ENCODE measurements at regions not wholly inside any gene's neighbourhood (a gene's known extent, or its start where the extent isn't known, plus 50 kb on each side); places are given as distances from the start of the nearest gene placed in this dataset.

GRCh38 chr10:130635528-130635927, 499.3 kb downstream of the GLRX3 start:
- no peak for DNase-seq

GRCh38 chr10:130636313-130636930, 500.2 kb downstream of the GLRX3 start:
- no peak for DNase-seq

- no peak for DNase-seq
Measured at GRCh38 chr10:130637089-130637676, 501.0 kb downstream of the GLRX3 start.

GRCh38 chr10:130638991-130639390, 502.8 kb downstream of the GLRX3 start:
- no peak for DNase-seq

GRCh38 chr10:130642926-130643325, 506.7 kb downstream of the GLRX3 start:
- DNase-seq, result no peak

GRCh38 chr10:130647341-130647740, 511.1 kb downstream of the GLRX3 start:
- DNase-seq, result no peak

GRCh38 chr10:130648807-130649206, 512.6 kb downstream of the GLRX3 start:
- DNase-seq, result no peak

- DNase-seq, result no peak
Measured at GRCh38 chr10:130652544-130652943, 516.4 kb downstream of the GLRX3 start.

- no peak for DNase-seq
Measured at GRCh38 chr10:130652964-130653578, 516.9 kb downstream of the GLRX3 start.

GRCh38 chr10:130654726-130655125, 518.5 kb downstream of the GLRX3 start:
- DNase-seq, result no peak

GRCh38 chr10:130655313-130656186, 519.4 kb downstream of the GLRX3 start:
- no peak for DNase-seq

GRCh38 chr10:130656187-130656575, 520.0 kb downstream of the GLRX3 start:
- DNase-seq, result no peak

GRCh38 chr10:130656582-130657133, 520.5 kb downstream of the GLRX3 start:
- DNase-seq, result no peak

- DNase-seq, result no peak
Measured at GRCh38 chr10:130658687-130659290, 522.6 kb downstream of the GLRX3 start.

- no peak for DNase-seq
Measured at GRCh38 chr10:130659528-130659927, 523.3 kb downstream of the GLRX3 start.

GRCh38 chr10:130660266-130660665, 524.1 kb downstream of the GLRX3 start:
- no peak for DNase-seq

GRCh38 chr10:130661419-130661818, 525.2 kb downstream of the GLRX3 start:
- no peak for DNase-seq

- DNase-seq, result no peak
Measured at GRCh38 chr10:130662775-130663174, 526.6 kb downstream of the GLRX3 start.

GRCh38 chr10:130664526-130664925, 528.3 kb downstream of the GLRX3 start:
- DNase-seq, result no peak

GRCh38 chr10:130666215-130666614, 530.0 kb downstream of the GLRX3 start:
- no peak for DNase-seq

- DNase-seq, result no peak
Measured at GRCh38 chr10:130686689-130687300, 550.6 kb downstream of the GLRX3 start.

GRCh38 chr10:130687566-130687965, 551.4 kb downstream of the GLRX3 start:
- DNase-seq, result no peak
